ENCODE measurements at regions not wholly inside any gene's neighbourhood (a gene's known extent, or its start where the extent isn't known, plus 50 kb on each side); places are given as distances from the start of the nearest gene placed in this dataset.

GRCh38 chr2:157995117-157995516 lies 106.6 kb upstream of the UPP2 start:
- ATAC-seq (ENCODE audit: low FRiP score): no peak
- WGBS, 2 donors: 60 to 88% methylated on average over 1 of the region's 1 CpG
- intact Hi-C loops (cut with DNase I): no loop called here
- Histone ChIP-seq H3K9me3 (ENCODE audit: control insufficient read depth, low read length) (peaks cover 1% of the 10 kb centered on the region), H3K4me3 (ENCODE audit: low read length in 2 of 2) (no peak overlapping the region), H3K27ac (ENCODE audit: low read depth in 1 of 2, low read length in 2 of 2) (no peak overlapping the region), H3K4me1 (ENCODE audit: control insufficient read depth in 1 of 2, insufficient read depth in 2 of 2, low read length in 2 of 2) (no peaks in the 10 kb centered on the region), H3K27me3 (ENCODE audit: control insufficient read depth in 1 of 2, insufficient read depth in 2 of 2, low read length in 1 of 2) (peaks cover 0 to 2% of the 10 kb centered on the region in 2 donors), H3K36me3 (ENCODE audit: control insufficient read depth in 1 of 2, insufficient read depth in 2 of 2, low read length in 1 of 2) (no peaks in the 10 kb centered on the region)
- no peak for DNase-seq

GRCh38 chr2:157991932-157992331 lies 109.7 kb upstream of the UPP2 start:
- 50 to 56% methylated on average over 6 of the region's 6 CpGs for WGBS, 2 donors
- intact Hi-C loops (cut with DNase I): no loop called here
- Histone ChIP-seq H3K36me3 (ENCODE audit: control insufficient read depth in 1 of 2, insufficient read depth in 2 of 2, low read length in 1 of 2) (no peaks in the 10 kb centered on the region), H3K27ac (ENCODE audit: low read depth in 1 of 2, low read length in 2 of 2) (no peak overlapping the region), H3K27me3 (ENCODE audit: control insufficient read depth in 1 of 2, insufficient read depth in 2 of 2, low read length in 1 of 2) (peaks cover 0 to 2% of the 10 kb centered on the region in 2 donors), H3K4me3 (ENCODE audit: low read length in 2 of 2) (no peak overlapping the region), H3K4me1 (ENCODE audit: control insufficient read depth in 1 of 2, insufficient read depth in 2 of 2, low read length in 2 of 2) (no peaks in the 10 kb centered on the region), H3K9me3 (ENCODE audit: control insufficient read depth, low read length) (no peaks in the 10 kb centered on the region)
- no peak for ATAC-seq (ENCODE audit: low FRiP score)
- no peak for DNase-seq

- no peak for DNase-seq
- intact Hi-C loops (cut with DNase I): no loop called here
- Histone ChIP-seq H3K36me3 (ENCODE audit: control insufficient read depth in 1 of 2, insufficient read depth in 2 of 2, low read length in 1 of 2) (no peaks in the 10 kb centered on the region), H3K4me1 (ENCODE audit: control insufficient read depth in 1 of 2, insufficient read depth in 2 of 2, low read length in 2 of 2) (no peaks in the 10 kb centered on the region), H3K4me3 (ENCODE audit: low read length in 2 of 2) (no peak overlapping the region), H3K27ac (ENCODE audit: low read depth in 1 of 2, low read length in 2 of 2) (no peak overlapping the region), H3K9me3 (ENCODE audit: control insufficient read depth, low read length) (no peaks in the 10 kb centered on the region), H3K27me3 (ENCODE audit: control insufficient read depth in 1 of 2, insufficient read depth in 2 of 2, low read length in 1 of 2) (peaks cover 0 to 2% of the 10 kb centered on the region in 2 donors)
- ATAC-seq (ENCODE audit: low FRiP score): no peak
- 21 to 23% methylated on average over 5 of the region's 5 CpGs for WGBS, 2 donors
Observed at GRCh38 chr2:157990173-157990572, 111.5 kb upstream of the UPP2 start.

- DNase-seq (no peak), ATAC-seq (ENCODE audit: low FRiP score) (no peak)
- Histone ChIP-seq H3K4me1 (ENCODE audit: control insufficient read depth in 1 of 2, insufficient read depth in 2 of 2, low read length in 2 of 2) (no peaks in the 10 kb centered on the region), H3K9me3 (ENCODE audit: control insufficient read depth, low read length) (no peaks in the 10 kb centered on the region), H3K4me3 (ENCODE audit: low read length in 2 of 2) (no peak overlapping the region), H3K27ac (ENCODE audit: low read depth in 1 of 2, low read length in 2 of 2) (no peak overlapping the region), H3K27me3 (ENCODE audit: control insufficient read depth in 1 of 2, insufficient read depth in 2 of 2, low read length in 1 of 2) (peaks cover 0 to 2% of the 10 kb centered on the region in 2 donors), H3K36me3 (ENCODE audit: control insufficient read depth in 1 of 2, insufficient read depth in 2 of 2, low read length in 1 of 2) (no peaks in the 10 kb centered on the region)
- intact Hi-C loops (cut with DNase I): no loop called here
- 80 to 83% methylated on average over 5 of the region's 5 CpGs for WGBS, 2 donors
Observed at GRCh38 chr2:157989227-157989626, 112.4 kb upstream of the UPP2 start.

GRCh38 chr2:157986761-157987160 lies 110.6 kb upstream of the ACVR1 start:
- ATAC-seq (ENCODE audit: low FRiP score): no peak
- no peak for DNase-seq
- H3K27me3 ChIP-seq (ENCODE audit: control insufficient read depth in 1 of 2, insufficient read depth in 2 of 2, low read length in 1 of 2): peaks cover 0 to 2% of the 10 kb centered on the region in 2 donors
- intact Hi-C loops (cut with DNase I): no loop called here
- H3K9me3 ChIP-seq (ENCODE audit: control insufficient read depth, low read length): no peaks in the 10 kb centered on the region
- no peak overlapping the region for H3K27ac ChIP-seq (ENCODE audit: low read depth in 1 of 2, low read length in 2 of 2)
- no peak overlapping the region for H3K4me3 ChIP-seq (ENCODE audit: low read length in 2 of 2)
- H3K36me3 ChIP-seq (ENCODE audit: control insufficient read depth in 1 of 2, insufficient read depth in 2 of 2, low read length in 1 of 2): no peaks in the 10 kb centered on the region
- no peaks in the 10 kb centered on the region for H3K4me1 ChIP-seq (ENCODE audit: control insufficient read depth in 1 of 2, insufficient read depth in 2 of 2, low read length in 2 of 2)

GRCh38 chr2:157984866-157985265 lies 108.7 kb upstream of the ACVR1 start:
- ATAC-seq (ENCODE audit: low FRiP score) (no peak), DNase-seq (no peak)
- no peaks in the 10 kb centered on the region for H3K4me1 ChIP-seq (ENCODE audit: control insufficient read depth in 1 of 2, insufficient read depth in 2 of 2, low read length in 2 of 2)
- H3K27me3 ChIP-seq (ENCODE audit: control insufficient read depth in 1 of 2, insufficient read depth in 2 of 2, low read length in 1 of 2): no peaks in the 10 kb centered on the region
- peaks cover 2% of the 10 kb centered on the region for H3K9me3 ChIP-seq (ENCODE audit: control insufficient read depth, low read length)
- no peaks in the 10 kb centered on the region for H3K36me3 ChIP-seq (ENCODE audit: control insufficient read depth in 1 of 2, insufficient read depth in 2 of 2, low read length in 1 of 2)
- H3K4me3 ChIP-seq (ENCODE audit: low read length in 2 of 2): no peak overlapping the region
- no peak overlapping the region for H3K27ac ChIP-seq (ENCODE audit: low read depth in 1 of 2, low read length in 2 of 2)
- intact Hi-C loops (cut with DNase I): no loop called here

GRCh38 chr2:157980020-157980419 lies 103.9 kb upstream of the ACVR1 start:
- Histone ChIP-seq H3K4me3 (ENCODE audit: low read length in 2 of 2) (no peak overlapping the region), H3K9me3 (ENCODE audit: control insufficient read depth, low read length) (peaks cover 2% of the 10 kb centered on the region), H3K27ac (ENCODE audit: low read depth in 1 of 2, low read length in 2 of 2) (no peak overlapping the region), H3K4me1 (ENCODE audit: control insufficient read depth in 1 of 2, insufficient read depth in 2 of 2, low read length in 2 of 2) (no peaks in the 10 kb centered on the region), H3K36me3 (ENCODE audit: control insufficient read depth in 1 of 2, insufficient read depth in 2 of 2, low read length in 1 of 2) (no peaks in the 10 kb centered on the region), H3K27me3 (ENCODE audit: control insufficient read depth in 1 of 2, insufficient read depth in 2 of 2, low read length in 1 of 2) (no peaks in the 10 kb centered on the region)
- ATAC-seq (ENCODE audit: low FRiP score): no peak
- no peak for DNase-seq
- intact Hi-C loops (cut with DNase I): no loop called here
- 80 to 82% methylated on average over 4 of the region's 4 CpGs for WGBS, 2 donors

GRCh38 chr2:157971702-157972101 lies 95.6 kb upstream of the ACVR1 start:
- intact Hi-C loops (cut with DNase I): no loop called here
- H3K27ac ChIP-seq (ENCODE audit: low read depth in 1 of 2, low read length in 2 of 2): no peak overlapping the region
- DNase-seq (no peak), ATAC-seq (ENCODE audit: low FRiP score) (no peak)
- no peaks in the 10 kb centered on the region for H3K27me3 ChIP-seq (ENCODE audit: control insufficient read depth in 1 of 2, insufficient read depth in 2 of 2, low read length in 1 of 2)
- no peaks in the 10 kb centered on the region for H3K9me3 ChIP-seq (ENCODE audit: control insufficient read depth, low read length)
- H3K36me3 ChIP-seq (ENCODE audit: control insufficient read depth in 1 of 2, insufficient read depth in 2 of 2, low read length in 1 of 2): no peaks in the 10 kb centered on the region
- no peaks in the 10 kb centered on the region for H3K4me1 ChIP-seq (ENCODE audit: control insufficient read depth in 1 of 2, insufficient read depth in 2 of 2, low read length in 2 of 2)
- H3K4me3 ChIP-seq (ENCODE audit: low read length in 2 of 2): no peak overlapping the region

- Histone ChIP-seq H3K4me1 (ENCODE audit: control insufficient read depth in 1 of 2, insufficient read depth in 2 of 2, low read length in 2 of 2) (no peaks in the 10 kb centered on the region), H3K36me3 (ENCODE audit: control insufficient read depth in 1 of 2, insufficient read depth in 2 of 2, low read length in 1 of 2) (no peaks in the 10 kb centered on the region), H3K9me3 (ENCODE audit: control insufficient read depth, low read length) (no peaks in the 10 kb centered on the region), H3K27ac (ENCODE audit: low read depth in 1 of 2, low read length in 2 of 2) (no peak overlapping the region), H3K4me3 (ENCODE audit: low read length in 2 of 2) (no peak overlapping the region), H3K27me3 (ENCODE audit: control insufficient read depth in 1 of 2, insufficient read depth in 2 of 2, low read length in 1 of 2) (no peaks in the 10 kb centered on the region)
- no peak for DNase-seq
- intact Hi-C loops (cut with DNase I): no loop called here
- 94 to 95% methylated on average over 18 to 21 of the region's 21 CpGs for WGBS, 2 donors
- no peak for ATAC-seq (ENCODE audit: low FRiP score)
Observed at GRCh38 chr2:157967856-157968255, 91.7 kb upstream of the ACVR1 start.

Data from aorta (tissue), 5 donors.